NT2/D1 (cell line): ENCODE measurements at regions not wholly inside any gene's neighbourhood (a gene's known extent, or its start where the extent isn't known, plus 50 kb on each side); places are given as distances from the start of the nearest gene placed in this dataset.

Source experiments
- SUZ12 ChIP-seq: IDR thresholded peaks from 2 replicates; pipeline ENCODE4 v1.6.1; 2011; ENCODE audit not compliant: insufficient read length, insufficient read depth; ENCODE audit errors: extremely low read depth
- YY1 ChIP-seq: IDR thresholded peaks from 2 replicates; pipeline ENCODE4 v1.6.1; 2011; ENCODE audit not compliant: insufficient read length, insufficient read depth
- ZNF274 ChIP-seq: IDR thresholded peaks from 2 replicates; pipeline ENCODE4 v1.6.1; 2011; ENCODE audit warnings: mild to moderate bottlenecking, low read depth, low read length

DNA sequence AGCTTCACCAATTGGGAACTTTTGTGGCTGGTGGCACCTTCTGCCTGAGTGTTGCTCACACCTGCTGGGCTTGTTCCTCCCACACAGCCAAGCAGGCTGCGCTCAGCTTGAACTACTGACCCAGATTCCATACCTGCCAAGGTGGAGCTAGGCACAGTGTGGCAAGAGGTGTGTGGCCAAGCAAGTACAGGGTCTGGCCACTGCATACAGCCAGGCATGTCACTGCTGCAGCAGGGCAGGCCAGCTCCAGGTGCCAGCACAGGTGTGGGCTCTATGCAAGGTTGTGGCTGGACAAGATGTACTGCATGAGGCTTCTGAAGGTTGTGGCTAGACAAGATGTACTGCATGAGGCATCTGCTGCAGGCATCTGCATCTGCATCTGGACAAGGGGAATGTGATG lies 1254.8 kb downstream of the AMY1C start:
- TF ChIP-seq ZNF274 (no peak), YY1 (no peak), SUZ12 (no peak)
